ENCODE measurements at regions not wholly inside any gene's neighbourhood (a gene's known extent, or its start where the extent isn't known, plus 50 kb on each side); places are given as distances from the start of the nearest gene placed in this dataset.

GRCh38 chr2:176565641-176566323 is 296.5 kb downstream of the MTX2 start:
- no peak for TF ChIP-seq CTCF (IDR thresholded peaks at IDR 0.05)
- TF ChIP-seq POLR2A (IDR thresholded peaks at IDR 0.05): no peak
- TF ChIP-seq EP300 (IDR thresholded peaks at IDR 0.05): no peak
- TF ChIP-seq POLR2AphosphoS5 (IDR thresholded peaks at IDR 0.05): no peak

Measured in stomach (tissue), 4 donors.